Thyroid gland (tissue), 4 donors: ENCODE measurements at regions not wholly inside any gene's neighbourhood (a gene's known extent, or its start where the extent isn't known, plus 50 kb on each side); places are given as distances from the start of the nearest gene placed in this dataset.

Experiments
- POLR2A ChIP-seq, 2 donors: fragments of 450-650 bp; IDR thresholded peaks; one replicate each; pipeline ENCODE4 v1.6.1; 2017; ENCODE audit warnings: antibody characterized with exemption in 2 of 2, mild to moderate bottlenecking in 2 of 2, moderate library complexity in 1 of 2
- TF ChIP-seq, protein P1 (sequence below), 6 experiments: fragments of 200-600 bp in 3 of 6; fragments of 450-650 bp in 3 of 6; sonication (generic) in 3 of 6; IDR thresholded peaks; one replicate each; pipeline ENCODE4 v1.5.1; 2016 to 2019; ENCODE audit warnings: antibody characterized with exemption in 6 of 6, mild to moderate bottlenecking in 2 of 6, inconsistent platforms in 1 of 6, moderate library complexity in 1 of 6

DNA sequence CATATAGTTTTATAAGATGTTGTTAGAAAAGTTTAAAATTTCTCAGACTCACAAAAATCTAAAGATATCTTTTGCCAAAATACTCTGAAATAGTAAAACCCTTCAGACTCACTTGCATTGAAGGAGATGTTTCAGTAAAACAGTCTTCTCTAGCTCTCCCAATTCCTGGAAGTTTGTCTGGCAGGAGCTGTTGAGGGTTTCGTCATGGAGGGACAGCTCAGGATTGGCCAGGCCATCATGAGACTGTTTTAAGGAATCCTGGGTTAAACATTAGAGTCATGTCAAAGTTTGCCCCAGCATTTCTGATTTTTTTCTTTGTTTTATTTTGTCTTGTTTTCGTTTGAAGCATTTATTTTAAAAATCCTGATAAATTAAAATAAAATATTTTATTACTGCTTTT is 293.8 kb upstream of the PBX1 start:
- TF ChIP-seq, protein P1, sequence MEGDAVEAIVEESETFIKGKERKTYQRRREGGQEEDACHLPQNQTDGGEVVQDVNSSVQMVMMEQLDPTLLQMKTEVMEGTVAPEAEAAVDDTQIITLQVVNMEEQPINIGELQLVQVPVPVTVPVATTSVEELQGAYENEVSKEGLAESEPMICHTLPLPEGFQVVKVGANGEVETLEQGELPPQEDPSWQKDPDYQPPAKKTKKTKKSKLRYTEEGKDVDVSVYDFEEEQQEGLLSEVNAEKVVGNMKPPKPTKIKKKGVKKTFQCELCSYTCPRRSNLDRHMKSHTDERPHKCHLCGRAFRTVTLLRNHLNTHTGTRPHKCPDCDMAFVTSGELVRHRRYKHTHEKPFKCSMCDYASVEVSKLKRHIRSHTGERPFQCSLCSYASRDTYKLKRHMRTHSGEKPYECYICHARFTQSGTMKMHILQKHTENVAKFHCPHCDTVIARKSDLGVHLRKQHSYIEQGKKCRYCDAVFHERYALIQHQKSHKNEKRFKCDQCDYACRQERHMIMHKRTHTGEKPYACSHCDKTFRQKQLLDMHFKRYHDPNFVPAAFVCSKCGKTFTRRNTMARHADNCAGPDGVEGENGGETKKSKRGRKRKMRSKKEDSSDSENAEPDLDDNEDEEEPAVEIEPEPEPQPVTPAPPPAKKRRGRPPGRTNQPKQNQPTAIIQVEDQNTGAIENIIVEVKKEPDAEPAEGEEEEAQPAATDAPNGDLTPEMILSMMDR (IDR thresholded peaks at IDR 0.05), result no peak
- no peak for TF ChIP-seq POLR2A (IDR thresholded peaks at IDR 0.05)
